Mesenchymal stem cell (in vitro differentiated cells and primary cell): ENCODE measurements at regions not wholly inside any gene's neighbourhood (a gene's known extent, or its start where the extent isn't known, plus 50 kb on each side); places are given as distances from the start of the nearest gene placed in this dataset.
"Not testable (repeated sequence)": the region's sequence is repeated elsewhere in the genome, so short reads cannot be mapped to it uniquely, and the experiment has no call there.

Experiments used
- DNase-seq: peaks from one replicate; pipeline ENCODE4 v3.0.0-alpha.2; 2013
- H2AFZ ChIP-seq: one replicate; pipeline ENCODE4 v1.6.1; 2013; ENCODE audit warnings: low read depth, mild to moderate bottlenecking, control low read depth, inconsistent platforms, low read length, moderate library complexity
- H2AK5ac ChIP-seq: 2 replicates; pipeline ENCODE4 v1.6.1; 2013; ENCODE audit warnings: low read length, moderate library complexity, mild to moderate bottlenecking, inconsistent platforms; ENCODE audit not compliant: severe bottlenecking
- H2BK120ac ChIP-seq: one replicate; pipeline ENCODE4 v1.6.1; 2013; ENCODE audit warnings: low read depth, mild to moderate bottlenecking, inconsistent platforms, low read length, moderate library complexity
- H2BK12ac ChIP-seq, 2 experiments: one replicate each; pipeline ENCODE4 v1.6.1; 2013; ENCODE audit warnings: inconsistent platforms in 2 of 2, low read length in 2 of 2, mild to moderate bottlenecking in 2 of 2, moderate library complexity in 2 of 2, control low read depth in 1 of 2
- H2BK15ac ChIP-seq: one replicate; pipeline ENCODE4 v1.6.1; 2013; ENCODE audit warnings: mild to moderate bottlenecking, low read depth, inconsistent platforms; ENCODE audit not compliant: poor library complexity, severe bottlenecking
- H2BK5ac ChIP-seq: 2 replicates; pipeline ENCODE4 v1.6.1; 2013; ENCODE audit warnings: low read depth, mild to moderate bottlenecking, low read length, control low read depth, inconsistent platforms; ENCODE audit not compliant: poor library complexity, severe bottlenecking
- H3K14ac ChIP-seq, 2 experiments: one replicate each; pipeline ENCODE4 v1.6.1; 2013; ENCODE audit warnings: inconsistent platforms in 2 of 2, low read length in 2 of 2, control low read depth in 1 of 2, mild to moderate bottlenecking in 1 of 2, moderate library complexity in 1 of 2
- H3K18ac ChIP-seq, 2 experiments: one replicate each; pipeline ENCODE4 v1.6.1; 2013; ENCODE audit warnings: inconsistent platforms in 2 of 2, low read length in 2 of 2, control low read depth in 1 of 2, low read depth in 1 of 2, mild to moderate bottlenecking in 1 of 2
- H3K23ac ChIP-seq, 2 experiments: one replicate each; pipeline ENCODE4 v1.6.1; 2013; ENCODE audit warnings: inconsistent platforms in 2 of 2, low read length in 2 of 2, mild to moderate bottlenecking in 2 of 2, moderate library complexity in 2 of 2, control low read depth in 1 of 2
- H3K27ac ChIP-seq: 2 replicates; pipeline ENCODE4 v1.5.1; 2013; ENCODE audit warnings: mild to moderate bottlenecking, moderate library complexity, low read length, control low read depth, inconsistent platforms; ENCODE audit not compliant: poor library complexity, severe bottlenecking
- H3K27me3 ChIP-seq, 2 experiments: 2 replicates each; pipeline versions ENCODE4 v1.6.1 to v1.7.0; 2013; ENCODE audit warnings: low read length in 2 of 2, mild to moderate bottlenecking in 2 of 2, moderate library complexity in 2 of 2, control low read depth in 1 of 2, inconsistent platforms in 1 of 2; ENCODE audit not compliant: control insufficient read depth in 1 of 2, insufficient read depth in 1 of 2
- H3K36me3 ChIP-seq, 2 experiments: 2 replicates each; pipeline versions ENCODE4 v1.6.1 to v1.7.0; 2013; ENCODE audit warnings: low read length in 2 of 2, control low read depth in 1 of 2, inconsistent platforms in 1 of 2, low read depth in 1 of 2, mild to moderate bottlenecking in 1 of 2; ENCODE audit not compliant: insufficient read depth in 2 of 2, control insufficient read depth in 1 of 2
- H3K4ac ChIP-seq, 2 experiments: one replicate each; pipeline ENCODE4 v1.6.1; 2013; ENCODE audit warnings: inconsistent platforms in 2 of 2, low read length in 2 of 2, mild to moderate bottlenecking in 2 of 2, moderate library complexity in 2 of 2, control low read depth in 1 of 2, low read depth in 1 of 2
- H3K4me1 ChIP-seq: 2 replicates; pipeline ENCODE4 v1.6.1; 2013; ENCODE audit warnings: low read depth, low read length, control low read depth; ENCODE audit not compliant: control insufficient read depth, insufficient read depth
- H3K4me2 ChIP-seq: 2 replicates; pipeline ENCODE4 v1.6.1; 2013; ENCODE audit warnings: low read length, mild to moderate bottlenecking, inconsistent platforms; ENCODE audit not compliant: poor library complexity, severe bottlenecking
- H3K4me3 ChIP-seq, 2 experiments: 2 replicates each; pipeline versions ENCODE4 v1.5.1 to v1.7.0; 2013; ENCODE audit warnings: low read length in 2 of 2, mild to moderate bottlenecking in 2 of 2, control low read depth in 1 of 2, low read depth in 1 of 2; ENCODE audit not compliant: insufficient read depth in 1 of 2
- H3K79me1 ChIP-seq: replicated peaks from 2 replicates; pipeline ENCODE4 v1.6.1; 2013; ENCODE audit warnings: mild to moderate bottlenecking, control low read depth, low read length, inconsistent platforms; ENCODE audit not compliant: poor library complexity, severe bottlenecking
- H3K9ac ChIP-seq: 2 replicates; pipeline ENCODE4 v1.7.0; 2013; ENCODE audit warnings: mild to moderate bottlenecking, low read length, moderate library complexity
- H3K9me3 ChIP-seq: 2 replicates; pipeline ENCODE4 v1.7.0; 2013; ENCODE audit warnings: mild to moderate bottlenecking, low read length; ENCODE audit not compliant: control insufficient read depth
- H4K8ac ChIP-seq: one replicate; pipeline ENCODE4 v1.6.1; 2013; ENCODE audit warnings: inconsistent platforms, mild to moderate bottlenecking, low read length, moderate library complexity
- H4K91ac ChIP-seq: one replicate; pipeline ENCODE4 v1.6.1; 2013; ENCODE audit warnings: mild to moderate bottlenecking, low read length, inconsistent platforms
- WGBS: methylation state at CpG from one replicate; pipeline ENCODE4 v1.1.7; 2013; ENCODE audit warnings: mixed read lengths; 5-methylcytosine and 5-hydroxymethylcytosine counted together

- Histone ChIP-seq H3K27ac (no peak overlapping the region), H2BK12ac (no peak overlapping the region), H3K27me3 (no peaks in the 10 kb centered on the region), H3K4me1 (no peaks in the 10 kb centered on the region), H3K9ac (no peak overlapping the region), H2BK5ac (no peak overlapping the region), H4K8ac (no peak overlapping the region), H3K9me3 (peaks cover 1% of the 10 kb centered on the region), H2AK5ac (no peak overlapping the region), H4K91ac (no peak overlapping the region), H2BK15ac (no peak overlapping the region), H3K4ac (no peak overlapping the region), H2AFZ (peak overlapping the region; percentile 69), H3K79me1 (no peaks in the 10 kb centered on the region), H3K14ac (no peak overlapping the region), H3K4me2 (no peak overlapping the region), H3K36me3 (no peaks in the 10 kb centered on the region), H2BK120ac (no peak overlapping the region), H3K23ac (no peak overlapping the region), H3K18ac (no peak overlapping the region), H3K4me3 (no peak overlapping the region)
- no peak for DNase-seq
- 92% methylated on average over 8 of the region's 8 CpGs for WGBS
Observed at GRCh38 chr3:74135808-74136207, 478.7 kb downstream of the CNTN3 start.

- Histone ChIP-seq H3K4me3 (no peak overlapping the region), H2BK15ac (no peak overlapping the region), H4K8ac (no peak overlapping the region), H3K23ac (no peak overlapping the region), H3K14ac (no peak overlapping the region), H3K4me1 (no peaks in the 10 kb centered on the region), H3K27ac (no peak overlapping the region), H2AK5ac (no peak overlapping the region), H3K79me1 (no peaks in the 10 kb centered on the region), H3K18ac (no peak overlapping the region), H3K9me3 (peaks cover 10% of the 10 kb centered on the region), H2AFZ (no peak overlapping the region), H2BK12ac (no peak overlapping the region), H3K27me3 (no peaks in the 10 kb centered on the region), H4K91ac (no peak overlapping the region), H2BK120ac (no peak overlapping the region), H2BK5ac (no peak overlapping the region), H3K9ac (no peak overlapping the region), H3K4ac (no peak overlapping the region), H3K4me2 (no peak overlapping the region), H3K36me3 (no peaks in the 10 kb centered on the region)
- DNase-seq: no peak
- WGBS: 92% methylated on average over 2 of the region's 2 CpGs
Observed at GRCh38 chr3:74134831-74135230, 479.6 kb downstream of the CNTN3 start.

DNA sequence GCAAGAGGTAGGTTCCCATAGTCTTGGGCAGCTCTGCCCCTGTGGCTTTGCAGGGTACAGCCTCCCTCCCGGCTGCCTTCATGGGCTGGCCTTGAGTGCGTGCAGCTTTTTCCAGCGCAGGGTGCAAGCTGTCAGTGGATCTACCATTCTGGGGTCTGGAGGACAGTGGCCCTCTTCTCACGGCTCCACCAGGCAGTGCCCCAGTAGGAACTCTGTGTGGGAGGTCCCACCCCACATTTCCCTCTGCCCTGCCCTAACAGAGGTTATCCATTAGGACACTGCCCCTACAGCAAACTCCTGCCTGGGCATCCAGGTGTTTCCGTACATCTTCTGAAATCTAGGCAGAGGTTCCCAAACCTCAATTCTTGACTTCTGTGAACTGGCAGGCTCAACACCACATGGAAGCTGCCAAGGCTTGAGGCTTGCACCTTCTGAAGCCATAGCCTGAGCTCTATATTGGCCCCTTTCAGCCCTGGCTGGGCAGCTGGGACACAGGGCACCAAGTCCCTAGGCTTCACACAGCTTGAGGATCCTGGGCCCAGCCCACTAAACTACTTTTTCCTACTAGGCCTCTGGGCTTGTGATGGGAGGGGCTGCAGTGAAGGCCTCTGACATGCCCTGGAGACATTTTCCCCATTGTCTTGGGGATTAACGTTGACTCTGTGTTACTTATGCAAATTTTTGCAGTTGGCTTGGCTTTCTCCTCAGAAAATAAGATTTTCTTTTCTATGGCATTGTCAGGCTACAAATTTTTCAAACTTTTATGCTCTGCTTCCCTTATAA is 482.7 kb downstream of the CNTN3 start:
- not testable (repeated sequence) for H4K91ac ChIP-seq, H2BK5ac ChIP-seq, H2BK15ac ChIP-seq, H3K4me1 ChIP-seq, H3K18ac ChIP-seq, H3K36me3 ChIP-seq, H2AK5ac ChIP-seq, H2BK120ac ChIP-seq, H3K14ac ChIP-seq, H2AFZ ChIP-seq, H3K4me2 ChIP-seq, DNase-seq, H3K9me3 ChIP-seq, H2BK12ac ChIP-seq, H3K4ac ChIP-seq, H3K23ac ChIP-seq, H3K27ac ChIP-seq, H3K79me1 ChIP-seq, H3K27me3 ChIP-seq, H4K8ac ChIP-seq, H3K9ac ChIP-seq, H3K4me3 ChIP-seq
- 76% methylated on average over 6 of the region's 6 CpGs for WGBS

DNA sequence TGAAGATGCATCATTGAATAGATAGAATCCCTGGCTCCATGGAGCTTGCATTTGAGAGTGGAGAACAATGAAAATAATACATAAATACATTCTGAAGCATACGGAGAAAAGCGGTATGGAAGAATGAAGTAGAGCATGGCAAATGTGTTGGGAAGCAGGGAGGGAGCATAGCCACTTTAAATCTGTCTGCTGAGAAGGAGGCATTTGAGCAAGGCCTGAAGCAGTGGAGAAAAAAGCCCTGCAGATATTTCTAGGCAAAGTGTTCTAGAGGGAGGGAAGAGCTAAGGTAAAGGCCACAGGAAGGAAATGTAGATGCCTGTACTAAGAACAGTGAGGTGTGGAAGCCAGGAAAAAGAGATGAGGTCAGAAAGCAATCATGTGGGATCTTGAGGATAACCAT is 484.8 kb downstream of the CNTN3 start:
- no peak overlapping the region for H2AFZ ChIP-seq
- H3K18ac ChIP-seq: no peak overlapping the region
- H2BK5ac ChIP-seq: no peak overlapping the region
- H3K27ac ChIP-seq: no peak overlapping the region
- DNase-seq: no peak
- H2BK15ac ChIP-seq: no peak overlapping the region
- H4K8ac ChIP-seq: no peak overlapping the region
- H2AK5ac ChIP-seq: no peak overlapping the region
- no peaks in the 10 kb centered on the region for H3K4me1 ChIP-seq
- no peak overlapping the region for H3K4me3 ChIP-seq
- no peak overlapping the region for H2BK120ac ChIP-seq
- no peak overlapping the region for H3K23ac ChIP-seq
- no peak overlapping the region for H3K14ac ChIP-seq
- H2BK12ac ChIP-seq: no peak overlapping the region
- no peaks in the 10 kb centered on the region for H3K27me3 ChIP-seq
- no peak overlapping the region for H3K4me2 ChIP-seq
- H3K9ac ChIP-seq: no peak overlapping the region
- H3K9me3 ChIP-seq: peaks cover 10% of the 10 kb centered on the region
- no peaks in the 10 kb centered on the region for H3K79me1 ChIP-seq
- H4K91ac ChIP-seq: no peak overlapping the region
- no peaks in the 10 kb centered on the region for H3K36me3 ChIP-seq
- WGBS: 97% methylated on average over 2 of the region's 2 CpGs
- no peak overlapping the region for H3K4ac ChIP-seq
